ENCODE measurements at regions not wholly inside any gene's neighbourhood (a gene's known extent, or its start where the extent isn't known, plus 50 kb on each side); places are given as distances from the start of the nearest gene placed in this dataset.
"Not testable (repeated sequence)": the region's sequence is repeated elsewhere in the genome, so short reads cannot be mapped to it uniquely, and the experiment has no call there.

DNA sequence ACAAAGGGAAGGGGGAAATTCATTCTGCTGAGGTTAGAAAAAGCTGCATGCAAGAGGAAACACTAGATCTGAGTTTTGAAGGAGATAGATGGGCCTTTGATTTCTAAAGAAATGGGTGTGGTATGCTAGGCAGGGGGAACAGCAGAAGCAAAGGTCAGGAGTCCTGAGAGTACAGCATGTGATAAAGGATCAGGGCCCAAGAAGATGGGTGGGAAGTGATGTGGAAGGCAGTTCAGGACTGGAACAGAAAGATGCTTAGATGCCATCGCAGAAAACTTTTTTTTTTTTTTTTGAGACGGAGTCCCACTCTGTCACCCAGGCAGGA, 126.2 kb downstream of the ALDH8A1 start:
- intact Hi-C loops (cut with DNase I): loop anchor here (5.0 to 10.0 kb wide), 3 partner anchors 61 to 661 kb away; no protein-coding TSS in a partner anchor
- DNase-seq (ENCODE audit: low spot score): no peak

DNA sequence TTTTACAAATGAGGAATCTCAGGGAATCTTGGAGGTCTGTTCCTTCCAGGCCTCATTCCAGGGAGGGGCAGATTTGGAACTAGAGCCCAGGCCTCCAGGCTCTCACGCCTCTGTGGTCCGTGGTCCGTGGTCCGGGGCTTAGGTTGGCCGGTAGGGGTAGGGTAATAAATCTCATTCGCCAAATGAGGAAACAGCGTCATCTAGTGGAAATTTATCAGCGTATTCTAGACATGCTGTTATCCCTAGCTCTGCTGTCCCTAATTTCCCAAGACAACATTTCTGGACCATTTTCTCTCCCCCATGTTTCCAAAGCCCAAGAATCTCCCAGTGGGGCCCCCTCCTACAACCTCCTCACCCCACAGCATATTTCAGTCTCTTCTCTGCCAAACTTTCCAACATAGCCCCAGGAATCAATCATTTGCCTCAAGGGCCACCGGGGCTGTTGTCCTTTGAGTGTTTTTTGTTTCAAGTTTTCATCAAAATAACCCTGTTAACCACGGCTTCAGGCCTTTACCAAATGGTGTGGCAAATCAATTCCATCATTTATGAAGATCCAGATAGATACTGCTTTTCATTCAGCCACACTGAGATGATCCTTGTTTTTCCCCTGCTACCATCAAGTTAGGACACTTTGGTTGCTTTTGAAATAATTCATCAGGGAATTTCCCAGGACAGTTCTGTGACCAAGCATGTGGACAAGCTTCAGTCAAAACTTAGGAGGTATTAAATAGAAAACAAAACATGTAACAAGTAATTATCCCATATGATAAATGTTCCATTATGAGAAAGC, 126.8 kb downstream of the ALDH8A1 start:
- intact Hi-C loops (cut with DNase I): loop anchor here (5.0 to 10.0 kb wide), 3 partner anchors 62 to 661 kb away; no protein-coding TSS in a partner anchor
- no peak for DNase-seq (ENCODE audit: low spot score)

DNA sequence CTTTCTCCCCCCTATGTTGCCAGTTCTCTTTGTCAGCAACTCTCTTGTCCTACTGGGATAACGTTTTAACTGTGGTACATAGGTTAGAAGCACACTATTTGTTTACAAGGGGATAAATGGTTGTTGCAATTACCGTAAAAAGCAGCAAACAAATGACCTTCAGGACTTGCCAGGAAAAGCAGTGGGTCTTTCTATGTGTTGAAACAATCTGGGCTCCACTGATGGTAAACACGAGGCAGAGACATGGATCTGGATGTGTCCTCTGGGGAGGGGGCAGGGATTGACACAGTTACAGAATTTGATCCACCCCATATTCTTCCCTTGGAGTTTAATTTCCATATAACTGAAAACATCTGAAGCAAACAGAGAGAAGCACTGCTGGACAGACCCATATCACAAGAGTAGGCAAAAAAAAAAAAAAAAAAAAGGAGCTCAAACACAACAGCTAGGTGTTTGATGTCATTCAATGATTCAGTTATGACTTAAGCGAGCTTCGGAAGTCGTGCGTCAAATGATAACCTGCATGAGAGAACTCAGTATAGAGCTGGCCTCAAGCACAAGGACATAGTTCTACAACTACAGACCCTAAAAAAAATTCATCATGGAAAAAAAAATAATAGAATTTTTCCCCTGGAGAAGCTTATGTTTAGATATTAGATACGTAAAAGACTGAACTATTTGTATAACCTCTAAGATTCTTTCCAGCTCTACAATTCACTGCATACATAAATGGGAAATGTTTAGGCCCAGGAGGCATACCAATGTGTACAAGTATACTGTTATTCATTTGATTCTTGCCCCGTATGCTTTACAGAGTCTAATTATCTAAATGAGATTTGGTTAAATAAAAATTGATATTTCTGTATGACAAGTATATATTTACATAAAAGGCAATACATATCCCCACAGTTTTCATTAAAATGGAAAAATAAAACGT, 127.7 kb downstream of the ALDH8A1 start:
- intact Hi-C loops (cut with DNase I): loop anchor here (5.0 to 10.0 kb wide), 3 partner anchors 63 to 660 kb away; no protein-coding TSS in a partner anchor
- DNase-seq (ENCODE audit: low spot score): no peak

DNA sequence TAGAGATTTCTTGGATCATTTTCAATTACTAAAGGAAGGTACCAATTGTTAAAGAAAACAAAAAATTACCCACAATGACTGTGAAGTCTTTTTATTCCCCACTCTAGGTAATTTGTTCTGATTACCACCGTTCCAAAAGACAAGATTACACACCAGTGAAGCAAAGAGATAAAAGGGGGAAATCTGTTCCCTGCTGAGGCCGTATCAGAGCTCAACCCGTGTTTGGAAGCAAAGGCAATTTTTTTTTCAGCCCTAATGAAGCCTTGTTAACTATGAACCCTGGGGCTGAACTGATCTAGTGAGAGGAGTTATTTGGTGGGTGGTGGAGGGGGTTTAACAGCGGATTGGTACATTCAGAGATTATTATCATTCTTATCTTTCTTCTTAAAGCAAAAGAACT, 128.5 kb downstream of the ALDH8A1 start:
- DNase-seq (ENCODE audit: low spot score): no peak
- intact Hi-C loops (cut with DNase I): loop anchor here (5.0 to 10.0 kb wide), 3 partner anchors 63 to 659 kb away; no protein-coding TSS in a partner anchor

DNA sequence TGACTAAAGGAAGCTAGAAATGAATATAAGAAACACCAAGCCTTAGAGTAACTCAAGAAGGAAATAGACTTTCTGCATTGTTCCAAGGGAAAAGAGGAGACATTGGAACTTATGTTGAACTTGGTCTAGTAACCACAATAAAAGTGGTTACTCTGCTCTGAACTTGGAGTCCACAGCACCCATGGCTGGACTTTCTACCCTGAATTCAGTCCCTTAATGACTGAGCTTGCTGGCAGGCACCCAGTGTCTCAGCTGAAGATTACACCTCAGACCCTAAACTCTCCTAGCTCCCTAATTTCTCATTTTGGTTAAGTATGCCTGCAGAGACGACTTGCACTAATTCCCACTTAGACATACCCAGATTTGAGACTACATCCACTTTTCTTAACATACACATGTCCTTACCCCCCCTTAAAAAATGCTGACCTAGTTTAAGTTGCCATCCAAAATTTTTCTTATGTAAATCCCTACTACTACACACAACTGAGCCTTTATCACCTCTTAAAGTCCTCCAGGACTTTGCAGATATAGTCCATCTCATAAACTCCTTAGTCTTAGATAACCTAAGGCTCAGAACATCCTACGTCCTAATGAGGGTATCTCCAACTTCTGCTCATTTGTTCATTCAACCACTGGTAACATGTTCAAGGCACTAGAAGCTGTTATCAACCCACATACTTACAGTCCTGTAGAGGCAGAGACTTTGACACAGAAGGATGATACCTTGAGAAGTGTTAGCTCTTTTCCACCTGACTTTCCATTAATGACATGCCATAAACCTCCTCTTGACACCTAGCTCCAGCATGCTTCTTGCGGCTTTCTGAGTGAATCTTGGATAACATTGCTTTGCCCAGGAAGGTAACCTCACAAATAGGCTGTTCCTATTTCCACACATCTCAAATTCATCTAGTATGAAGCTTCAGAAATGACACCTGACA, 129.8 kb downstream of the ALDH8A1 start:
- intact Hi-C loops (cut with DNase I): loop anchor here (5.0 to 10.0 kb wide), 3 partner anchors 65 to 658 kb away; no protein-coding TSS in a partner anchor
- no peak for DNase-seq (ENCODE audit: low spot score)

DNA sequence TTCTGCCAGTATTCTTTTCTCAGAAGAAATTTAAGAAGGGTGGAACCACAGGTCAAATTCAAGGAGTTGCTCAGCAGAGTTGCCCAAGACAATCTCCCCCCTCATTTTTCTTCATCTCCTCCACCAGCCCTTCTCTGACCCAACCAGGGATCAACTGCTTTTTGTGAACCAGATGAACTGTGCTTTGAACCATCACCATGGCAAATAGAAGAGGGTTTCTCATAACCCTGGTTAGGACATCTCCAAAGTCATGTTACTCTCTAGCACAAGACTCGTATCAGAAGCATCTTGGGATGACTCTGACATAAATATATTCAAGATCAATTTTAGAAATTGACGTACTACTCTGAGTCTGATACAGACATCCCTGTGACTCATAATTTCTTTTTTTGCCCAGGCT, 130.7 kb downstream of the ALDH8A1 start:
- no peak for DNase-seq (ENCODE audit: low spot score)
- intact Hi-C loops (cut with DNase I): no loop called here

DNA sequence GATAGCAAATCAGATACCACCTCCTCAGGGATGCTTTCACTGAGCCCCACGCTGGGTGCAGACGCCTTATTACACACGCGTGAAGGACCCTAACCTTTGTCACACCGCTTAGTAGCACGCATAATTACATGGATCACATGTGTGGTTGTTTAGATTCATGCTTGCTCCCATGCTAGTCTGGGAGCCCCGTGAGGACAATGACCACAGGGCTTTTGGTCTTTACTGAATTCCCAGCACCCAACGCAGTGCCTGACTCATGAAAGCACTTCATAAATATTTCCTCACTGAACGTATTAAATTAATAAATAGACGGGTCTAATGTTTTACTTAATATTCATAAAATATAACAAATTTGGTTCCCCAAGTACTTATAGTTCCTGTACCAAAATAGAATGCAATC, 132.5 kb downstream of the ALDH8A1 start:
- intact Hi-C loops (cut with DNase I): loop anchor here in 1 of 2 donors (2.0 kb wide), 1 partner anchor 123 kb away; no protein-coding TSS in a partner anchor
- DNase-seq (ENCODE audit: low spot score): no peak

DNA sequence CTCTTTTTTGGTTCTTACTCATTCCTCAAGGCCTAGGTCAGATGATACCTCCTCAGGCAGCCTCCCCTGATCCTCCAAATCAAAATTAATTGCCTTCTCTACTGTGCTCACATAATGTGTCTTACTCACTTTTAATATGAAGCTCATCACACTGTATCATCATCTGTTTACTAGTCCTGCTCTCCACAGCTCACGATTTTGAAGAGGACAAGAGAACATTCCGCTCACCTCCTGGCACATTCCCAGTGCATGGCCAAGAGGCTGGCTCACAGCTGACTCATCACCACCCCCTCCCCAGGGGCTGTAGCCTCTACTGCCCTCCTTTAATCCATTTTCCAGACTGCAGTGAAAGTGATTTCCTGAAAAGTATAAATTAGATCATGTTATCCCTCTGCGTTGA, 133.1 kb downstream of the ALDH8A1 start:
- DNase-seq (ENCODE audit: low spot score): no peak
- intact Hi-C loops (cut with DNase I): loop anchor here in 1 of 2 donors (2.0 kb wide), 1 partner anchor 124 kb away; no protein-coding TSS in a partner anchor

DNA sequence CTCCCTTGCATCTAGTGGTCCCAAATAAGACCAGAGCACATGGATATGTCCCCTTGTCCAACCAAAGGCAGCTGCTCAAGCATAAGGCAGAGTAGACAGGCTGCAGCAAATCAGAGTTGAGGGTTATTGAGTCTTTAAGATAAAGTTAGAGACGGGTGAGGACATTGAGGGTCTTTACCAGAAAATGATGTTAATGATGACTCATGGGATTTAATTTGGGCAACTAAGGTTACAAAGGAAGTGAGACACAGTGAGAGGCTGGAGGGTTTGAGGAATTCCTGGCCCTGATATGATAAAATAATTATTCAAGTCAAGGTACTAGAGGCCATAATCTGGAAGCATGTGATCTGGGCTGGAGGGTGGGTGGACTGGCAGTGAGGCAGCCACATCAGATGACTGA, 133.6 kb downstream of the ALDH8A1 start:
- intact Hi-C loops (cut with DNase I): loop anchor here in 1 of 2 donors (2.0 kb wide), 1 partner anchor 125 kb away; no protein-coding TSS in a partner anchor
- no peak for DNase-seq (ENCODE audit: low spot score)

DNA sequence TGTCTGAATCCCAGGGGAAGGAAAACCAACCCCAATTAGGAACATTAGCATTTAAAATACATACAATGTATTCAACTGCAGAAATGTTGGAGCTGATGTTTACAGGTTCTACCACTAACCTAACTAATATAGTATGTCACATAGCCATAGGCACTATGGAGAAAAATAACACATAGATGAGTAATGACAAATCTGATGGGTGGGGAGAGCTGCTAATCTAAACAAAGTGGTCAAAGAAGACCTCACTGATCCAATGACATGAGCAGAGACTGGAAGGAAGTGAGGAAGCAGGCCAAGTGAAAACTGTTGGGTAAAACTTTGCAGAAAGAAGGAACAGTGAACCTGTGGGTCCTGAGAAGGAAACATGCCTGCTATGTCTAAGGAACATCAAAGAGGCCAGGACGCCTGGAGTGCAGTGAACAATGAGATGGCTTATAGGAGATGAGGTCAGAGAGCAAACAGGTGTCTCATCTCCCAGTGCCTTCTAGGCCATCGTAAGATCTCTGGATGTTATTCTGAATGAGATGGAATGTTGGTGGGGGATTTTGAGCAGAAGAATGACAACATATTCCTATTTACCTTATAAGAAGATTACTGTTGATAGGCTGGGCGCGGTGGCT, 135.7 kb downstream of the ALDH8A1 start:
- intact Hi-C loops (cut with DNase I): no loop called here
- no peak for DNase-seq (ENCODE audit: low spot score)

DNA sequence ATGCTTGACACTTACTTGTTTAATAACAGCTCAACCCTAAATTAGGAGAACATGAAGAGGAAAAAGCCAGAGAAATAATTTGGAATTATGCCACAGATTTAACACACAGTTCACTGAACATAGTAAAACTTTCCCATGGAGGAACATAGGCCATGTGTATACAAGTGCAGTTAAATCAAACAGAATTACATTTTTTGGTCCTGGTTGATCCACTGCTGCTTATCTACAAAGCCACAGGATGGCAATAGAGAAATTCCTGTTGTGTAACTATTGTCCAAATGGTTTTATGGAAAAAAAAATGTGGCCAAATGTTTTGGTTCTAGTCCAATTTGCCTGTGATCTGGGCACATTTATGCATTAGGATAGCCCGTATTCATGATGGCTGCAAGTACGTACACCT, 136.8 kb downstream of the ALDH8A1 start:
- intact Hi-C loops (cut with DNase I): no loop called here

DNA sequence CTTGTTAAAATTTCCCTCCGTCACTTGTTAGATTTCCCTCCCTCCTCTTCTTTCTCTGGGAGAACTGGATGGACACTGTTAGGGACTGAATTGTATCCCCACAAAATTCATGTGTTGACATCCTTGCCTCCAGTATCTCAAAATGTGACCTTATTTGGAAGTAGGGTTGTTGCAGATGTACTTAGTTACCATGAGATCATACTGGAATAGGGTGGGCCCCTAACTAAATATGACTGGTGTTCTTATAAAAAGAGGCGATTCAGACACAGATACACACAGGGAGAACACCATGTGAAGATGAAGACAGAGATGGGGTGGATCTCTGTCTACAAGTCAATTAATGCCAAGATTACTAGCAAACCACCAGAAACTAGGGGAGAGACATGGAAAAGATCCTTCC, 139.5 kb downstream of the ALDH8A1 start:
- intact Hi-C loops (cut with DNase I): no loop called here
- DNase-seq (ENCODE audit: low spot score): no peak

More for the DNA sequence above, 136.8 kb downstream of the ALDH8A1 start:
- no peak for DNase-seq (ENCODE audit: low spot score)

DNA sequence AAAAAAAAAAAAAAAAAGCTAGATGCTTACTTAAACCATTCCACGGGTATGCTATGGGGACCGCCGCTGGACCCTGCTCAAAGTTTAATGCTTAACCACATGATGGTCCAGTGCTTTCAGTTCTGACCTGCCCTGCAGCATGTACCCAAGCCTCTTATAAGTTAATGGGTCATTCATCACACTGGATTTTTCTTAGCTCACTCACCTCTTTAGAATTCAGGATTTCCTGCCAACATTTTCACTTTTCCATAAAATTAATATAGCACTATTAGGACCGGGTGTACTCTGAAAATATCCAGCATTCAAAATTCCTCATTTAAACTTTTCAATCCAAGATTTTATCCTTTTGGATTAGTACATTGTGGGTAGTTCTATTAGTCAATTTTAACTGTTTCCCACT, 140.8 kb downstream of the ALDH8A1 start:
- intact Hi-C loops (cut with DNase I): no loop called here
- DNase-seq (ENCODE audit: low spot score): no peak

DNA sequence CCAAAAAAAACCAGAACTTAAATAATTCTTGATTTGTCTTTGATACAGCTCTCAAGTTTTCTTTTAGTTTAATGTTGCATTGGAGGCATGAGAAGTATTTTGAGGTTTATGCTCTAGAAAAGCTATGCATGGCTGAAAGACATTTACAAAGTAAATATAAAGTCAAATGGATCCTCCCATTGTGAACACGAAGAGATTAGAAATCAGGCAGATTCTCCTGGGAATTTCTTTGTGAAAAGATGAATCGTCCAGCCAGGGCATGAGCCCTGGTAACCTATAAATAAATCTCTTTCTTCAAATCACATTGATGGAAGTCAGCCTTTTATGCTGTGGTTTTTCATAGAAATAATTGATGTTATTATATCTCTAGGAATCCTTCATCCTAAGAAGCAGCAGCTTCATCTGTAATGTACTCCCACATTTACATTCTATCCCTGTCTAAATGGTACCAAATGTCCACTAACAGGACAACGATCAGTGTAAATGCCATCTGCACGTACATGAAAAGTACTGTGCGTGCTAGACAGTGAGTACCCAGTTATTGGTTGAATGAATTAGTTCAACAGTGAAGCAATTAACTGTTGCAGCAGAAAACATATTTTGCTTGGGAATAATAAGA, 143.6 kb downstream of the ALDH8A1 start:
- intact Hi-C loops (cut with DNase I): no loop called here
- DNase-seq (ENCODE audit: low spot score): no peak

DNA sequence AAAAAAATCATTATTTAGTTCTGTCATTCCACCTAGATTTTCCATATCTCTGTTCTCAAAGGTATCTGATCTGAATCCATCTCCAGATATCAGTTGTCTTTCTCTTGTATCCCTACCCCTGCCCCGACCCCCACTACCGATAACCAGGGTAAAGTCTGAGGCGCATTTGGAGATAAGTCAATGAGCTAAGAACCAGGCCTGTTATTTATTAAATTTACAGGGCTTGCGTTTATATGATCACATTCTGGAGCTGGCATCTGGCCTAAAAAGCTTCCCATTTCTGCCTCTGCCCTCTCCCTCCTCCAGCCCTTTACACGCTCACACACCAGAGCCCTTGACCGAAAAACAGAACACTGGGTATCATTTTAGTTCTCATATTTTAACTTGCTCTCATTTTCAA, 144.7 kb downstream of the ALDH8A1 start:
- no peak for DNase-seq (ENCODE audit: low spot score)
- intact Hi-C loops (cut with DNase I): no loop called here

DNA sequence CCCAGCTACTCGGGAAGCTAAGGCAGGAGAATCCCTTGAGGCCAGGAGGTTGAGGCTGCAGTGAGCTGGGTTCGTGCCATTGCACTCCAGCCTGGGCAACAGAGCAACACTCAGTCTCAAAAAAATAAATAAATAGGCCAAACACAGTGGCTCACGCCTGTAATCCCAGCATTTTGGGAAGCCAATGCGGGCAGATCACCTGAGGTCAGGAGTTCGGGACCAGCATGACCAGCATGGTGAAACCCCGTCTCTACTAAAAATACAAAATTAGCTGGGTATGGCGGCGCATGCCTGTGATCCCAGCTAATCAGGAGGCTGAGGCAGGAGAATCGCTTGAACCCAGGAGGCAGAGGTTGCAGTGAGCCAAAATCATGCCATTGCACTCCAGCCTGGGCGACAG, 145.6 kb downstream of the ALDH8A1 start:
- intact Hi-C loops (cut with DNase I); DNase-seq (ENCODE audit: low spot score): not testable (repeated sequence)

DNA sequence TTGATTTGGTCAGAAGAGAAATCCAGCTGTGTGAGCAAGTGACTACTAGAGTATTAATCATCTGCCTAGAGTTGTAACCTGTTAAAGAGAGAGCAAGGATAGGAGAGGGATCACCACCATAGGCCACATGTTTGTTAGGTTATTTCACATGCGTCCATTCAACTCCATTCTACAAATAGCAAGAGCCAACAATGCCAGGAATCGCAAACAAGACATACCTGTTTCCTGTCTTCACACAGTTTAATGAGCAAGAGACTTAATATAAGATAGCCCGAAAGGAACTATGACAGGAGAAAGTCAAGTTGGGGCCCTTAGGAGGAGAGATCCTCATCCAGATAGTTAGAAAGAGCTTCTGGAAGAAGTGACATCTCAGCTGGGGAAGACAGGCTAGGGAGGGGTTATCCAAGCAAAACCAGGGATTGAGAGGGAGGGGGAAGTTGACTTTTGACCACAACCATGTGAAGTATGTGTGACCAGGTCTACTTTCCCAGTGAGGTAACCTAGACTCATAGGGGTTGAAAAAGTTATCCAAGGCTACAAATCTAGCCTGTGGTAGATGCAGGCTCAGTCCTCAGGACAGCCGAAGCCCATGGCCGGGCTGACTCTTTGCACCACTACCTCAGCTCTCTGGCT, 147.4 kb downstream of the ALDH8A1 start:
- intact Hi-C loops (cut with DNase I): no loop called here
- no peak for DNase-seq (ENCODE audit: low spot score)
